GM12878 (cell line): ENCODE measurements at regions not wholly inside any gene's neighbourhood (a gene's known extent, or its start where the extent isn't known, plus 50 kb on each side); places are given as distances from the start of the nearest gene placed in this dataset.

Experiments used
- ATAC-seq: fragments of 200-7000 bp; cut with Tn5 transposase; 3 replicates; pipeline ENCODE4 v1.9.1; 2020; ENCODE audit warnings: mild to moderate bottlenecking, moderate library complexity
- BruUV-seq: library from RNA; stranded (reverse); fragments of 400-500 nt; replicated peaks from 2 replicates; lab custom pipeline; 2021; lab: Mats Ljungman, UMichigan
- CTCF ChIA-PET: fragments of 300-600 bp; sonication (Branson Sonifier 250); formaldehyde crosslinking; extraction: SDS; loops from one replicate; lab custom pipeline; 2021; ENCODE audit warnings: inconsistent platforms; lab: Yijun Ruan, JAX
- POLR2A ChIA-PET: fragments of 350-600 bp; formaldehyde crosslinking; extraction: SDS; loops from one replicate; lab custom pipeline; 2021; ENCODE audit warnings: inconsistent platforms; lab: Charles Lee
- RAD21 ChIA-PET: fragments of 300-600 bp; sonication (Branson Sonifier 250); formaldehyde crosslinking; loops from one replicate; lab custom pipeline; 2023; ENCODE audit warnings: antibody characterized with exemption; ENCODE audit not compliant: unreplicated experiment; lab: Charles Lee
- SMC1A ChIA-PET: fragments of 300-600 bp; sonication (Branson Sonifier 250); formaldehyde crosslinking; loops from one replicate; lab custom pipeline; 2023; ENCODE audit not compliant: unreplicated experiment, uncharacterized antibody; lab: Charles Lee
- DNase-seq: peaks from one replicate; pipeline ENCODE4 v3.0.0-alpha.2; 2011; ENCODE audit warnings: low read depth, low spot score
- FAIRE-seq: peaks from 3 replicates; lab custom pipeline; 2011; peaks lifted over from hg19 to GRCh38; lab: Jason Lieb, UNC
- H2AFZ ChIP-seq: 2 replicates; pipeline ENCODE4 v1.6.0; 2011; ENCODE audit warnings: low read depth, low read length, control low read depth; ENCODE audit not compliant: control insufficient read depth
- H3K27ac ChIP-seq: 2 replicates; pipeline ENCODE4 v1.5.1; 2011; ENCODE audit warnings: control low read depth; ENCODE audit not compliant: control insufficient read depth, insufficient read depth
- H3K27me3 ChIP-seq, 2 experiments: replicated peaks in 1 of 2; 2 replicates each; pipeline versions ENCODE4 v1.6.0 to v1.6.1; 2011; ENCODE audit warnings: low read length in 1 of 2; ENCODE audit not compliant: control insufficient read depth in 2 of 2, insufficient read depth in 2 of 2
- H3K36me3 ChIP-seq, 2 experiments: 2 replicates each; pipeline ENCODE4 v1.5.1; 2011; ENCODE audit warnings: low read length in 1 of 2; ENCODE audit not compliant: control insufficient read depth in 2 of 2, insufficient read depth in 2 of 2
- H3K4me1 ChIP-seq: 2 replicates; pipeline ENCODE4 v1.6.1; 2011; ENCODE audit warnings: mild to moderate bottlenecking, low read length, moderate library complexity, mixed read lengths; ENCODE audit not compliant: control insufficient read depth, insufficient read depth
- H3K4me2 ChIP-seq: 2 replicates; pipeline ENCODE4 v1.6.0; 2011; ENCODE audit warnings: control low read depth; ENCODE audit not compliant: control insufficient read depth, insufficient read depth
- H3K4me3 ChIP-seq: fragments of 200-600 bp; sonication (generic); 2 replicates; pipeline ENCODE4 v1.5.1; 2016
- H3K79me2 ChIP-seq: 2 replicates; pipeline ENCODE4 v1.6.0; 2011; ENCODE audit warnings: low read length; ENCODE audit not compliant: control insufficient read depth, insufficient read depth
- H3K9ac ChIP-seq: 2 replicates; pipeline ENCODE4 v1.8.0; 2011; ENCODE audit warnings: low read length, control low read depth, mixed read lengths; ENCODE audit not compliant: control insufficient read depth, insufficient read depth
- H3K9me3 ChIP-seq: replicated peaks from 3 replicates; pipeline ENCODE4 v1.5.1; 2011; ENCODE audit warnings: mild to moderate bottlenecking, low read length; ENCODE audit not compliant: control insufficient read depth, insufficient read depth
- H4K20me1 ChIP-seq: 2 replicates; pipeline ENCODE4 v1.6.0; 2011; ENCODE audit not compliant: control insufficient read depth, insufficient read depth
- CEBPB ChIP-seq, 2 experiments: fragments of 150-350 bp in 1 of 2; IDR thresholded peaks; 2 replicates each; pipeline ENCODE4 v1.6.1; 2012 to 2014; ENCODE audit warnings: low read depth in 2 of 2, low read length in 2 of 2, borderline replicate concordance in 1 of 2, inconsistent platforms in 1 of 2
- CHD4 ChIP-seq: fragments of 200-600 bp; sonication (generic); IDR thresholded peaks from 2 replicates; pipeline ENCODE4 v1.6.1; 2016; ENCODE audit warnings: mild to moderate bottlenecking
- E2F4 ChIP-seq: IDR thresholded peaks from 2 replicates; pipeline ENCODE4 v1.6.1; 2012; ENCODE audit warnings: low read depth, low read length, improper control_type of control experiment
- HDAC2 ChIP-seq: fragments of 200-600 bp; sonication (generic); IDR thresholded peaks from 2 replicates; pipeline ENCODE4 v1.6.1; 2017
- MEF2B ChIP-seq: fragments of 450-650 bp; IDR thresholded peaks from 2 replicates; pipeline ENCODE4 v1.6.1; 2018; ENCODE audit warnings: mild to moderate bottlenecking, moderate library complexity; ENCODE audit not compliant: partially characterized antibody, poor library complexity, severe bottlenecking
- TCF12 ChIP-seq: IDR thresholded peaks from 2 replicates; pipeline ENCODE4 v1.6.1; 2011; ENCODE audit warnings: low read depth, mild to moderate bottlenecking, low read length
- ZNF217 ChIP-seq: fragments of 450-650 bp; IDR thresholded peaks from 2 replicates; pipeline ENCODE4 v1.6.1; 2017; ENCODE audit warnings: antibody characterized with exemption, mild to moderate bottlenecking
- ZSCAN29 ChIP-seq: fragments of 450-650 bp; IDR thresholded peaks from 2 replicates; pipeline ENCODE4 v1.6.1; 2017; ENCODE audit warnings: mild to moderate bottlenecking, moderate library complexity
- WGBS: methylation state at CpG from one replicate; pipeline ENCODE4 v1.1.6; 2016; ENCODE audit warnings: low lambda C conversion rate; ENCODE audit not compliant: insufficient replicate concordance, insufficient coverage; ENCODE audit errors: missing lambda C conversion rate; 5-methylcytosine and 5-hydroxymethylcytosine counted together
- in situ Hi-C: fragments of 300-500 bp; cut with MboI; formaldehyde crosslinking; loops from 9 replicates; pipeline ENCODE4 v1.14.3; 2018; ENCODE audit warnings: mixed read lengths
- intact Hi-C: fragments of 100-400 bp; cut with micrococcal nuclease; formaldehyde crosslinking; loops from one replicate; pipeline ENCODE4 v1.14.2; 2022; ENCODE audit not compliant: unreplicated experiment
- TF ChIP-seq, protein P1 (sequence below): IDR thresholded peaks from 2 replicates; pipeline ENCODE4 v1.6.1; 2012; ENCODE audit warnings: mild to moderate bottlenecking, low read depth, low read length
- TF ChIP-seq, protein P2 (sequence below): fragments of 450-650 bp; IDR thresholded peaks from 2 replicates; pipeline ENCODE4 v1.6.1; 2018; ENCODE audit warnings: borderline replicate concordance, mild to moderate bottlenecking; ENCODE audit not compliant: partially characterized antibody

DNA sequence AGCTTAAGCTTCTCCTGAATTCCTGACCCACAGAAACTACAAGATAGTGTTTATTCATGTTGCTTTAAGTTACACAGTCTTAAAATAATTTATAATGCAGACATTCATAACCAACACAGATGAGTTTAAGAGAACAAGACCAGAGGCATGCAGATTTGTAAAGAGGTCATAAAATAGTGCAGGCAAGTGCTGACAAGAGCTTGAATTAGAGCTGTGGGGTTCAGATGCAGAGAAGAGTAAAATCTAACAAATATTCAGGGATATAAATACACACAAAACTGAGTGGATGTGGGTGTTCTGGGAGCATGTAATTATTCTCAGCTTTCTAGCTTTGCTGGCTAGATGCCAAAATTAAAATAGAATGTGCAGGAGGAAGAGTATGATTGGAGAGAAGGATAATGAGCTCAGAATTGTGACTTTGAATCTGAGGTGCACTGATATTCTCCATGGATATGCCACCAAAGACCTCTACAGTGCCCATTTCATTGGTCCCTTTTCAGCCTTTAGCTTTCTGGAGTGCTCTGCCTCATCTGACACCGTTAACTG is 291.9 kb upstream of the SGK1 start:
- ATAC-seq, result no peak
- ChIA-PET CTCF (interaction anchor here (1.1 to 1.5 kb wide), 3 partner anchors 10 to 452 kb away, joined by 3 to 4 read pairs (median 4); no protein-coding TSS in a partner anchor), POLR2A (no interaction called here), SMC1A (interaction anchor here (0.8 to 2.1 kb wide), 2 partner anchors 82 to 331 kb away, joined by 5 to 6 read pairs; no protein-coding TSS in a partner anchor), RAD21 (no interaction called here)
- Histone ChIP-seq H3K9me3 (no peaks in the 10 kb centered on the region), H3K9ac (no peak overlapping the region), H3K27me3 (no peaks in the 10 kb centered on the region), H4K20me1 (no peaks in the 10 kb centered on the region), H3K79me2 (no peaks in the 10 kb centered on the region), H3K4me1 (no peaks in the 10 kb centered on the region), H3K4me2 (no peak overlapping the region), H3K4me3 (no peak overlapping the region), H3K36me3 (no peaks in the 10 kb centered on the region), H2AFZ (no peak overlapping the region), H3K27ac (no peak overlapping the region)
- in situ Hi-C loops, result no loop called here
- WGBS, result 7% methylated on average over 1 of the region's 1 CpG
- no peak for DNase-seq
- no TSS peak for BruUV-seq
- FAIRE-seq, result no peak
- intact Hi-C loops, result no loop called here
- no peak for TF ChIP-seq CHD4
- no peak for TF ChIP-seq TCF12
- TF ChIP-seq ZNF217, result no peak
- TF ChIP-seq MEF2B, result no peak

GRCh38 chr6:134607411-134607810 is 289.5 kb upstream of the SGK1 start:
- Histone ChIP-seq H3K4me3 (no peak overlapping the region), H3K36me3 (no peaks in the 10 kb centered on the region), H3K27me3 (peaks cover 0 to 3% of the 10 kb centered on the region in 2 experiments; a peak in 2 of 4 replicates), H3K4me1 (no peaks in the 10 kb centered on the region), H2AFZ (no peak overlapping the region), H3K79me2 (no peaks in the 10 kb centered on the region), H3K4me2 (no peak overlapping the region), H3K27ac (no peak overlapping the region), H3K9me3 (no peaks in the 10 kb centered on the region), H4K20me1 (no peaks in the 10 kb centered on the region), H3K9ac (no peak overlapping the region)
- intact Hi-C loops, result no loop called here
- RAD21 ChIA-PET, result no interaction called here
- FAIRE-seq, result no peak
- SMC1A ChIA-PET, result no interaction called here
- ATAC-seq, result no peak
- WGBS, result 0% methylated on average over 1 of the region's 1 CpG
- BruUV-seq, result no TSS peak
- POLR2A ChIA-PET, result no interaction called here
- in situ Hi-C loops, result no loop called here
- TF ChIP-seq ZSCAN29 (no peak), HDAC2 (no peak), CEBPB (IDR thresholded peaks at IDR 0.05; ENCODE audit: borderline replicate concordance in 1 of 2, low read depth in 2 of 2, low read length in 2 of 2) (no peak), E2F4 (no peak)
- TF ChIP-seq, protein P1, sequence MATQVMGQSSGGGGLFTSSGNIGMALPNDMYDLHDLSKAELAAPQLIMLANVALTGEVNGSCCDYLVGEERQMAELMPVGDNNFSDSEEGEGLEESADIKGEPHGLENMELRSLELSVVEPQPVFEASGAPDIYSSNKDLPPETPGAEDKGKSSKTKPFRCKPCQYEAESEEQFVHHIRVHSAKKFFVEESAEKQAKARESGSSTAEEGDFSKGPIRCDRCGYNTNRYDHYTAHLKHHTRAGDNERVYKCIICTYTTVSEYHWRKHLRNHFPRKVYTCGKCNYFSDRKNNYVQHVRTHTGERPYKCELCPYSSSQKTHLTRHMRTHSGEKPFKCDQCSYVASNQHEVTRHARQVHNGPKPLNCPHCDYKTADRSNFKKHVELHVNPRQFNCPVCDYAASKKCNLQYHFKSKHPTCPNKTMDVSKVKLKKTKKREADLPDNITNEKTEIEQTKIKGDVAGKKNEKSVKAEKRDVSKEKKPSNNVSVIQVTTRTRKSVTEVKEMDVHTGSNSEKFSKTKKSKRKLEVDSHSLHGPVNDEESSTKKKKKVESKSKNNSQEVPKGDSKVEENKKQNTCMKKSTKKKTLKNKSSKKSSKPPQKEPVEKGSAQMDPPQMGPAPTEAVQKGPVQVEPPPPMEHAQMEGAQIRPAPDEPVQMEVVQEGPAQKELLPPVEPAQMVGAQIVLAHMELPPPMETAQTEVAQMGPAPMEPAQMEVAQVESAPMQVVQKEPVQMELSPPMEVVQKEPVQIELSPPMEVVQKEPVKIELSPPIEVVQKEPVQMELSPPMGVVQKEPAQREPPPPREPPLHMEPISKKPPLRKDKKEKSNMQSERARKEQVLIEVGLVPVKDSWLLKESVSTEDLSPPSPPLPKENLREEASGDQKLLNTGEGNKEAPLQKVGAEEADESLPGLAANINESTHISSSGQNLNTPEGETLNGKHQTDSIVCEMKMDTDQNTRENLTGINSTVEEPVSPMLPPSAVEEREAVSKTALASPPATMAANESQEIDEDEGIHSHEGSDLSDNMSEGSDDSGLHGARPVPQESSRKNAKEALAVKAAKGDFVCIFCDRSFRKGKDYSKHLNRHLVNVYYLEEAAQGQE, result no peak
- TF ChIP-seq, protein P2, sequence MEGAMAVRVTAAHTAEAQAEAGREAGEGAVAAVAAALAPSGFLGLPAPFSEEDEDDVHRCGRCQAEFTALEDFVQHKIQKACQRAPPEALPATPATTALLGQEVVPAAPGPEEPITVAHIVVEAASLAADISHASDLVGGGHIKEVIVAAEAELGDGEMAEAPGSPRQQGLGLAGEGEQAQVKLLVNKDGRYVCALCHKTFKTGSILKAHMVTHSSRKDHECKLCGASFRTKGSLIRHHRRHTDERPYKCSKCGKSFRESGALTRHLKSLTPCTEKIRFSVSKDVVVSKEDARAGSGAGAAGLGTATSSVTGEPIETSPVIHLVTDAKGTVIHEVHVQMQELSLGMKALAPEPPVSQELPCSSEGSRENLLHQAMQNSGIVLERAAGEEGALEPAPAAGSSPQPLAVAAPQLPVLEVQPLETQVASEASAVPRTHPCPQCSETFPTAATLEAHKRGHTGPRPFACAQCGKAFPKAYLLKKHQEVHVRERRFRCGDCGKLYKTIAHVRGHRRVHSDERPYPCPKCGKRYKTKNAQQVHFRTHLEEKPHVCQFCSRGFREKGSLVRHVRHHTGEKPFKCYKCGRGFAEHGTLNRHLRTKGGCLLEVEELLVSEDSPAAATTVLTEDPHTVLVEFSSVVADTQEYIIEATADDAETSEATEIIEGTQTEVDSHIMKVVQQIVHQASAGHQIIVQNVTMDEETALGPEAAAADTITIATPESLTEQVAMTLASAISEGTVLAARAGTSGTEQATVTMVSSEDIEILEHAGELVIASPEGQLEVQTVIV, result no peak
- CTCF ChIA-PET, result no interaction called here
- no peak for DNase-seq
